ENCODE measurements at regions not wholly inside any gene's neighbourhood (a gene's known extent, or its start where the extent isn't known, plus 50 kb on each side); places are given as distances from the start of the nearest gene placed in this dataset.

GRCh38 chr5:14090755-14091154 is 52.4 kb upstream of the TRIO start:
- TF ChIP-seq CTCF (conservative IDR thresholded peaks at IDR 0.05 in 1 of 2, IDR thresholded peaks at IDR 0.05 in 1 of 2; ENCODE audit: extremely low read depth in 1 of 2, insufficient read depth in 1 of 2, low read depth in 1 of 2, low read length in 2 of 2): no peak
- TF ChIP-seq EZH2 (IDR thresholded peaks at IDR 0.05; ENCODE audit: borderline replicate concordance, low read length): no peak
